AG10803 (cell line): ENCODE measurements at regions not wholly inside any gene's neighbourhood (a gene's known extent, or its start where the extent isn't known, plus 50 kb on each side); places are given as distances from the start of the nearest gene placed in this dataset.

ENCODE experiments used
- DNase-seq: peaks from one replicate; pipeline ENCODE4 v3.0.0; 2010; ENCODE audit warnings: low read depth
- H3K4me3 ChIP-seq: 2 replicates; pipeline ENCODE4 v1.5.1; 2011; ENCODE audit warnings: mild to moderate bottlenecking, low read length, control low read depth
- TF ChIP-seq, protein P1 (sequence below): conservative IDR thresholded peaks from 2 replicates; pipeline ENCODE4 v1.5.1; 2011; ENCODE audit warnings: mild to moderate bottlenecking, low read length, control low read depth, inconsistent platforms

DNA sequence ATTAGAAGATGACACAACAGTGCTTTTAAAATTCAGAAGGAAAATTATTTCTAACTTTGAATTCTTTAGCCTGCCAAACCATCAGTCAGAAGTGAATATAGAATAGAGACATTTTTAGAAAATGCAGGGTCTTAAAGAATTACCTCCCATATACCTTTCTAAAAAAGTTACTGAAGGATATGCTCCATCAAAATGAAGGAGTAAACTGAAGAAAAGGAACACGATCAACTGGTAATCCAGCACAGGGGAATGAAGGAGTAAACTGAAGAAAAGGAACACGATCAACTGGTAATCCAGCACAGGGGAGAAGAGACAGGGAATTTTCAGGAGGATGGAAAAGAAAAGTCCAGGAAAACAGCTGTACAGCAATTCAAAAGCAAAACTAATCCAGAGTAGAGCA lies 75.4 kb upstream of the LDLRAD3 start:
- TF ChIP-seq, protein P1, sequence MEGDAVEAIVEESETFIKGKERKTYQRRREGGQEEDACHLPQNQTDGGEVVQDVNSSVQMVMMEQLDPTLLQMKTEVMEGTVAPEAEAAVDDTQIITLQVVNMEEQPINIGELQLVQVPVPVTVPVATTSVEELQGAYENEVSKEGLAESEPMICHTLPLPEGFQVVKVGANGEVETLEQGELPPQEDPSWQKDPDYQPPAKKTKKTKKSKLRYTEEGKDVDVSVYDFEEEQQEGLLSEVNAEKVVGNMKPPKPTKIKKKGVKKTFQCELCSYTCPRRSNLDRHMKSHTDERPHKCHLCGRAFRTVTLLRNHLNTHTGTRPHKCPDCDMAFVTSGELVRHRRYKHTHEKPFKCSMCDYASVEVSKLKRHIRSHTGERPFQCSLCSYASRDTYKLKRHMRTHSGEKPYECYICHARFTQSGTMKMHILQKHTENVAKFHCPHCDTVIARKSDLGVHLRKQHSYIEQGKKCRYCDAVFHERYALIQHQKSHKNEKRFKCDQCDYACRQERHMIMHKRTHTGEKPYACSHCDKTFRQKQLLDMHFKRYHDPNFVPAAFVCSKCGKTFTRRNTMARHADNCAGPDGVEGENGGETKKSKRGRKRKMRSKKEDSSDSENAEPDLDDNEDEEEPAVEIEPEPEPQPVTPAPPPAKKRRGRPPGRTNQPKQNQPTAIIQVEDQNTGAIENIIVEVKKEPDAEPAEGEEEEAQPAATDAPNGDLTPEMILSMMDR, result no peak
- no peak for DNase-seq

DNA sequence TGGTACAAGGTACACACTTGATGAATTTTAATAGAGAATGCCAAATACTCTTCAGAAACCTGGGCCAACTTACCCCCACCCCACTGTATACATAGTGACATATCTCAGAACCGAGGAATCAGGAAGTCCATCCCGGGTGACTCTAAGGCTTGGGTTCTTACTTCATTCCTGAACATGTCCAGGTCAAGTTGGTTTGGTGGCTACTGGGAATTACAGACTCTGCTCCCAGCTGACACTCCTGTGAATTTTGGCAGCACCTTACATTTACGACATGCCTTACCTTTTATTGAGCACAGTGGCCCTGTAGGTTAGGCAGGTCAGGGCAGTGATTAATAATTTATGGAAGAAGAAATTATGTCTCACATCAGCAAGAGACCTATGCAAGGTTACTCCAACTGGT lies 70.1 kb upstream of the LDLRAD3 start:
- no peak for DNase-seq
- no peak overlapping the region for H3K4me3 ChIP-seq
- TF ChIP-seq, protein P1, result no peak

More for the DNA sequence above, 75.4 kb upstream of the LDLRAD3 start:
- H3K4me3 ChIP-seq, result no peak overlapping the region

DNA sequence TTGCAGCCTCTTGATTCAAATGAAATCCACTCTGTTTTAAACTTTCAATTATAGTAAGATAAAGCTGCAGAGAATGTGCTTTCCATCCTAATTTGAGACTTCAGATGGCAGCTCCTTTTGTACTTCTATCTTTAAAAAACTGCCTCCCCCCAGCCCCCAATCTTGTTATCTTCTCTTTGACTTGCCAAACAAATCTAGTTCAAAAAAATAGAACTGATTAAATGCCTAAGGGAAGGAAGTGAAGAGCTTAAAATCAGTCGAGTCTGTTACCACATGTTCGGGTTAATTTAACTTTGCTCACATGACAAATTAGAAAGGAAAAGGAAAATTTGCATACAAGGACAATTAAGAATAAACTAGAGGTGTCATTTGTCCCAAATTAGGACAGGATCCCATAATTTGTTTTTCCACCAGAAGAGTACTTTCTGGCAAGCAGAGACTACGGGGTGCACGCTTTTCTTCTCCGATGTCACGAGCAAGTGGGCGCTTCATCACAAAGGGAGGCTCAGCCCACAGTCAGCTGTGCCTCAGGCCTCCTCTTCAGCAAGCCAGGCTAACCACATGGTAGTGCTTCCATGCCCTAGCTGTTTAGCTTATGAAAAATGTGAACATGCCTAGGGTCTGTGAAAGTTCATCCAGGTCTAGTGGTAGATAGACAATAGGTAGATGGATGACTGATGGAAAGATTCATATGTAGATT lies 69.0 kb upstream of the LDLRAD3 start:
- no peak overlapping the region for H3K4me3 ChIP-seq
- TF ChIP-seq, protein P1, result no peak

DNA sequence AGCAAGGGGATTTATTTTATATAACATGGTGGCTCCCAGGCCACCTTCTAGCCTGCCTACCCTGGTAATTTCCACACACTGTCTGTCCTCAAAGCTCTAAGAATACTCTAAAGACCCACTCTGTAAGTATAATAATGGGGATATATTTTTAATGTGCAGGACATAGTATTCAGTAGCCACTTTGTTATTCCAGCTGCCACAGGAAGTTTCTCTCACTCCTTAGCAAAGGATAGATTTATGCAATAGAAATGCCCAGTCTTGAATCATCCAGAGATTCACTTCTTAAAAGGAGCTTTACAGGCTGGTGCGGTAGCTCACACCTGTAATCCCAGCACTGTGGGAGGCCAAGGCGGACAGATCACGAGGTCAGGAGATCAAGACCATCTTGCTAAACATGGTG lies 68.4 kb upstream of the LDLRAD3 start:
- no peak overlapping the region for H3K4me3 ChIP-seq
- TF ChIP-seq, protein P1, result no peak
- DNase-seq, result no peak

More for the DNA sequence above, 69.0 kb upstream of the LDLRAD3 start:
- DNase-seq, result no peak

DNA sequence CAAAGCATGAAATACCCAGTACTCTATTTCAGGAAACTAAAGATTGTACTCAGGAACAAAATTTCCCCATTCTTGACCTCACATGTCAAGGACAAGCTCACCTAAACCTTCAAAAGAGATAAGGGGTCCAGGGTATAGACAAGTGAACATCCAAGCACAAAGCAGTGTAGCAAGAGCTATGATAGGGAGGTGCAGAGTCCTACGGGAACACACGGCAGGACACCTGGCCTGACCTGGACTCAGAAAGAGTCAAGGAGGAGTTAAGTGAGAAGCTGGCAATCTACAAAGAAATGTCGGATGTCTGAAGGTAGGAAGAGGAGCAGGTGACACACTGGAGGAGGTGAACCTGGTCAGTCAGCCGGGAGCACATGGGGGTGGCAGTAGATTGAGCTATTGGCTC lies 67.1 kb upstream of the LDLRAD3 start:
- DNase-seq, result no peak
- no peak overlapping the region for H3K4me3 ChIP-seq
- TF ChIP-seq, protein P1, result no peak

DNA sequence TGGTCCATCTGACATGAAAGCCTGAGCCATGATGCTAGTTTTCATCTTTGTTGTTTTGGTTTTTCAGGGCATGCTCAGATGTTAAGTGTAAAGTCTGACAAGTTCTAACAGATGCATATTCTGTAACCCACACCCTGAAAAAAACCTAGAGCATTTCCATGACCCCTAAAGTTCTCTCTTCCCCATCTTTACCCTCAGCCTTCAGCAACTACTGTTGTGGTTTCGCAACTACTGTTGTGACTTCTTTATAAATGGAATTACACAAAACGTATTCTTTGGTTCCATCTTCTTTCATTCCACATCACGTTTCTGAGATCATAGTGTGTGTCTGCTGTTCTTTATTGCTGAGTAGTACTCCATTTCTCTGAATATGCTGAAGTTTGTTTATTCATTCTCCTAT lies 65.1 kb upstream of the LDLRAD3 start:
- no peak for DNase-seq
- H3K4me3 ChIP-seq, result no peak overlapping the region
- TF ChIP-seq, protein P1, result no peak

DNA sequence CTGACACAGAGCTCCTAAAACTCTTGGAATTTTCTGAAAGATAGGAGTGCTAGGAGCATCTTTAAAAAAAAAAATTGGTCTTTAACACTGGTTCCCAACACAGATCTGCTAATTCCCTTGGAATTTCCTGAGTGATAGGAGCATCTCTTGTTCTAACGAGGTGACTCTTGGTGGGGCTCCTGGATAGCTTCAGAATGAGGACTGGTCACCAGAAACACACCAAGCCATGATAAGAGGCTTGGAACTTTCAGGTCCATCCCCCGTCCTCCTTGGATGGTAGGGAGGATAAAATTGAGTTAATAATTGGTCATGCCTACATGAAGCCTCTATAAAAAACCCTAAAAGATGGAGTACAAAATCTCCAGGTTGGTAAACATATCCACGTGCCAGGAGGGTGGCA lies 64.5 kb upstream of the LDLRAD3 start:
- DNase-seq, result no peak
- TF ChIP-seq, protein P1, result no peak
- no peak overlapping the region for H3K4me3 ChIP-seq
